Astrocyte of the cerebellum (primary cell): ENCODE measurements at regions not wholly inside any gene's neighbourhood (a gene's known extent, or its start where the extent isn't known, plus 50 kb on each side); places are given as distances from the start of the nearest gene placed in this dataset.

Experiments
- DNase-seq: peaks from one replicate; pipeline ENCODE4 v3.0.0-alpha.2; 2011; ENCODE audit warnings: low read depth
- H3K4me3 ChIP-seq: 2 replicates; pipeline ENCODE4 v1.5.1; 2011; ENCODE audit warnings: mild to moderate bottlenecking, low read depth, low read length, moderate library complexity
- in situ Hi-C: cut with HindIII; loops from 2 replicates; pipeline ENCODE4 v1.10.0; 2017; ENCODE audit warnings: low sequenced_read_pairs
- TF ChIP-seq, protein P1 (sequence below): IDR thresholded peaks from 2 replicates; pipeline ENCODE4 v1.5.1; 2012; ENCODE audit warnings: low read length, low read depth, moderate library complexity, mild to moderate bottlenecking; ENCODE audit errors: missing control alignments

DNA sequence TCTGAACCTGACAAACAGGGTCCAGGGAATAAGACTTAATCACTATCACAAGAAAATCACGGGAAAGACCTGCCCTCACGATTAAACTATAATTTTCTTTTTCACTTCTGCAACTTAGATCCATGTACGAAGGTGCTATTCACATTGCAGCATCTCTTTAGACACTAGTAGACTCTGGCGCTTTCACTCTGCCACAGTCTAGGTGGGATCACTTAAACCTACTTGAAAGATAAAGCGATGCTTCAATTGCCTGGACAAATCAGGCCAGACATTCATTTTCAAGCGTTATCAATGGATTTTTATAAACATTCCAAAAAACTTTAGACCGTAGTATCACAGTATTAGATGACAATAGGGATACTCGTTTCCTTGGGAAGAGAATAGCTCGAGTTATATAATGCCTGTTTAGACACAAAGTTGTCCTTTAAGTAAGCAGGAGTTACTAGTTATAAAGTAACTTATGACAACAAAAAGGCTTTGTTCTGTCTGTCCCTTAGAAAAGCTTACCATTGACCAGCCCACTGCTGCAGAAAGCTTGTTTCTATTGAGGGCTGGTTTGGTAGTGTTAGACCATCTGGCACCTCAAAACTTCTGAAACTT, 367.3 kb downstream of the UTRN start:
- in situ Hi-C loops: no loop called here
- DNase-seq: no peak
- H3K4me3 ChIP-seq: no peak overlapping the region
- TF ChIP-seq, protein P1, sequence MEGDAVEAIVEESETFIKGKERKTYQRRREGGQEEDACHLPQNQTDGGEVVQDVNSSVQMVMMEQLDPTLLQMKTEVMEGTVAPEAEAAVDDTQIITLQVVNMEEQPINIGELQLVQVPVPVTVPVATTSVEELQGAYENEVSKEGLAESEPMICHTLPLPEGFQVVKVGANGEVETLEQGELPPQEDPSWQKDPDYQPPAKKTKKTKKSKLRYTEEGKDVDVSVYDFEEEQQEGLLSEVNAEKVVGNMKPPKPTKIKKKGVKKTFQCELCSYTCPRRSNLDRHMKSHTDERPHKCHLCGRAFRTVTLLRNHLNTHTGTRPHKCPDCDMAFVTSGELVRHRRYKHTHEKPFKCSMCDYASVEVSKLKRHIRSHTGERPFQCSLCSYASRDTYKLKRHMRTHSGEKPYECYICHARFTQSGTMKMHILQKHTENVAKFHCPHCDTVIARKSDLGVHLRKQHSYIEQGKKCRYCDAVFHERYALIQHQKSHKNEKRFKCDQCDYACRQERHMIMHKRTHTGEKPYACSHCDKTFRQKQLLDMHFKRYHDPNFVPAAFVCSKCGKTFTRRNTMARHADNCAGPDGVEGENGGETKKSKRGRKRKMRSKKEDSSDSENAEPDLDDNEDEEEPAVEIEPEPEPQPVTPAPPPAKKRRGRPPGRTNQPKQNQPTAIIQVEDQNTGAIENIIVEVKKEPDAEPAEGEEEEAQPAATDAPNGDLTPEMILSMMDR: no peak

DNA sequence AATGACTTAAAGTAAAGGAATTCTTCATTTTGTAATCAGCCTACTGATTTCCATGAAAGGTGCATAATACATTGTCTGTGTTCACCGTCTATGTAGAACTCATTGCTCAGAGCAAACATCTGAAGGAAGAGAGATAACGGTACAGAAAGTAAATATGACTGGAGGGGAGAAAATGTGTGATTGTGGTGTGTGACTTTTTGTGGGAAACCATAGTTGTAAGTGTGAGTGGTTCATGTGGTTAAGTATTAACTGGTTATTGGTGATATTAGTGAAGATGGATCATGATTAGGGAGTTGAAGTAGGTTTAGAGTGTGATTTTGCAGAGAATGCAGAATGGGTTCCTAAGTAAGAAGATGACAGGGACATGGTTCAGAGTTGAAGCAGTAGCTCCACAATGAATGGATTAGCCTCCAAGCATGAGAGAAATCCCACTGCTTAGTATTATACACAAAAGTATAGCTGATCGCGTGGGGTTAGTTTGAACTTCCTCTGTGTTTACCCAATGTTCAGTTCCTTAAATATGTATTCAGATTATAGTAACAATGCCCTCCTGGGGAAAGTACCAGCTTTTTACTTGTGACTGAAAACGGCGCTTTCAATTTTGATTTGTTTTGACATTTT, 368.9 kb downstream of the UTRN start:
- no peak overlapping the region for H3K4me3 ChIP-seq
- TF ChIP-seq, protein P1: no peak
- in situ Hi-C loops: no loop called here
- no peak for DNase-seq

DNA sequence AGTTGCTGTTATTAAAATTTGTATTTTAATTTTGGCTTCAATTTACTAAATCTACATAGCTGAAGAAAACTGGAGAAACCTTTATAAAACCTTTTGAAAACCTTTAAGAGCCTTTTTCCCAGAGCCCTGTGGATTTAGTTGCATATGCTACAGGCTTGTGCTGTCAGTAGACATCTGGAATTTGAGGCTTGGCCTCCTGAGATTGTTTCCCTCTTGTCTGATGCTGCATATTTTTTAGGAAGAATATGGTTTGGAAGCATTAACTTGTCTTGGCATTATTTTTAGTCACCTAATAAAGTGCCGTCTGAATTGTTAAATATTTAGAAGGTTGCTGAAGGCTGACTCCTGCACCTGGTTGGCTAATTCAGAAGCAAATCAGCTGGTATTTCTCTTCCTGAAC, 369.4 kb downstream of the UTRN start:
- TF ChIP-seq, protein P1: no peak
- no peak for DNase-seq
- in situ Hi-C loops: no loop called here
- no peak overlapping the region for H3K4me3 ChIP-seq

DNA sequence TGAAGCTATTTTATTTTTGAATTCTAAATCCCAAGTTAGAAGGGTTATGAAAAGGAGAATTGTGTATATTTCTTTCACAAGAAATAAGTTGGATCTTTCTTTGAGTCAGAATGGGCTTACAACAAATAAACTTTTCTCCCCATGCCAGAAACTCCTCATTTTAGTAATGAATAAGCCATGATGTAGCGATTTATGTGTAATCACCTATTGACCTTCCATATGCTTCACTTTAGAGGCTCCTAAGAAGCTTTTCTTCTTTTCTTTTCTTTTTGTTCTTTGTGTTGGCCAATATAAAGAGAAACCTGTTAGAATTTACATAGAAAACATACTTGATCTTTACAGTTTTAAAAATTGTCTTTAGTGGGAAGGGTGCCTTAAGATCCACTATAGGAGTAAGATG, 370.2 kb downstream of the UTRN start:
- DNase-seq: no peak
- TF ChIP-seq, protein P1: no peak
- in situ Hi-C loops: no loop called here
- no peak overlapping the region for H3K4me3 ChIP-seq

DNA sequence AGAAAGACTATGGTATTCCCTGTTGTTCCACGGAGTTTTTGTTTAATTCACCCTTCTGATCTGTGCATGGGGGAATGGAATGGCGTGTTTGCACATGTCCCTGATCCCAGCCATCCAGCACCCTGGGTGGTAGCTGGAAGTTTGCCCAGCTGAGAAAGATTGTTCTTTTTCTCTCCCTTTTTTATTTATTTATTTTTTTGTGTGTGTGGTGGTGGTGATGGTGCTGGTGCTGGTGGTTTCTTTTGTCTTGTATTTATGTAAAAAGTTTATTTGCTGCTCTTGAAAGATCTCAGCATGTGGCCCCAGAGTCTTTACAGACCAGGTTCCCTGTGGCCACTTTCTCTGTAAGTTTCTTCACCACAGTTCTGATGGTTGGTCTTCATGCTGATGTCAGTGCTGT, 372.6 kb downstream of the UTRN start:
- peak; percentile 61 for DNase-seq
- TF ChIP-seq, protein P1: no peak
- H3K4me3 ChIP-seq: no peak overlapping the region
- in situ Hi-C loops: no loop called here

DNA sequence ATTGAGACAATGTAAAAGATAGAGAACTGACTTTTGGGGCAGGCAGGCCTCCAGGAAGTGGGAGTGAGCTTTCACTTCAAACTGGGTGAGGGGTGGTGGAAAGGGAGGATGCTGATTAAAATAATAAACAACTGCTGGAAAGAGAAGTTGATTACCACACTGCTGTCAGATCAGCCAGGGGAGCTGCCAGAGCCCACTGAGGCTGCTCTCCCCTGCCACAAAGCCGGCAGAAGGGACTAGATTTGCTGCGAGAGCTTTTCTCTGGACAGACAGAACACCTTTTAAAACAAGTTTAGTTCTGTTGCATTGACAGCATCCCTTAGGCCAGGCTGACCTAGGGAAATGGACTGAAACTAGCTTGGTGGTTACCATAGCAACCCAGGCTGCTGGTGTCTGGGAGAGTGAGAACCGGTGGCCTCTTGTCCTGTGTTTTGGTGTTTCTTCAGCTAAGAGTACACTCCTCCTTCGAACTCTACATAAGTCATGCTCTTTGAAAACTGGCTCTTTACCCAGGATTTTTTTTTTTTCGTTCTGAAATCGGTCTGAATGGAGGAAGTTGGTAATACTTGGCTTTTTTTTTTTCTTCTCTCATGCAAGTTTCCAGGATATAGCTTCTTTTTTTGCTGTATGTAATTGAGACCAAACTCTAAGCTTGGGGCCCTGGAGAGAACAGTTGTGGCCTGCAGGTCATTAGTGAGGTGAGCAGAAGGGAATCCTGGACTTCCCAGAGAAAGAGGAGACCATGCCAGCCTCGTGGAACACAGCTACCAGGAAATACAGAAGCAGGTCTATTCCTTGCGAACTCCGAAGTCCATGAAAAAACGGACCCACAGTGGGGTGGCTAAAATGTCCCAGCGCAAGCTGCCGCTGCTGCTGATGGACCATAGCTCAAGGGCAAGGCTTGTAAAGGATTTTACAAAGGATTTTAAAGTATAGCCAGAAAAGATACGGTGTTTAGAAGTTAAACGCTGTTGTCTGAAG, 374.4 kb downstream of the UTRN start:
- TF ChIP-seq, protein P1: no peak
- in situ Hi-C loops: no loop called here
- no peak for DNase-seq
- H3K4me3 ChIP-seq: no peak overlapping the region
